Hematopoietic multipotent progenitor cell treated with erythropoietin and hydrocortisone succinate and interleukin-3 and kit ligand, for 15 days (in vitro differentiated cells): ENCODE measurements at regions not wholly inside any gene's neighbourhood (a gene's known extent, or its start where the extent isn't known, plus 50 kb on each side); places are given as distances from the start of the nearest gene placed in this dataset.
"Not testable (repeated sequence)": the region's sequence is repeated elsewhere in the genome, so short reads cannot be mapped to it uniquely, and the experiment has no call there.

Source experiments
- DNase-seq: peaks from one replicate; pipeline ENCODE4 v3.0.0-alpha.2; 2015; ENCODE audit warnings: low spot score

- DNase-seq = no peak
Measured at GRCh38 chr18:67007999-67008398, 404.1 kb upstream of the CDH19 start.

DNA sequence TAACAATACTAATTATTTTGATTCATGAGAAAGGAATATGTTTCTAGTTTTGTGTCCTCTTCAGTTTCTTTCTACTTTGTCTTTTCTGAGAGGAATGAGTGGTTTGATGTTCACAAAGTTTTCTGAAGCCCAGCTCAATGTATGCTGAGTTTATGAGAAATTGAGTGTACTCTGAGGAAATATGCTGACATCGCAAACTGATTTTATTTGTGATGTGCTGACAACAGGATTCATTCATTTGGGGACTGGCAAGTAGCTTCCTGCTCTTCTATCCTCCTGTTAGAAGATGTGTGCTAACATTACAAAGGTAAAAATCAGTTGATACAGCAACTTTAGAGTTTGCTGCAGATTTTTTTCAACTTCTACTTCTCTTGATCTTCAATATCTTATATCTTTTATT, 403.2 kb upstream of the CDH19 start:
- DNase-seq = no peak

DNA sequence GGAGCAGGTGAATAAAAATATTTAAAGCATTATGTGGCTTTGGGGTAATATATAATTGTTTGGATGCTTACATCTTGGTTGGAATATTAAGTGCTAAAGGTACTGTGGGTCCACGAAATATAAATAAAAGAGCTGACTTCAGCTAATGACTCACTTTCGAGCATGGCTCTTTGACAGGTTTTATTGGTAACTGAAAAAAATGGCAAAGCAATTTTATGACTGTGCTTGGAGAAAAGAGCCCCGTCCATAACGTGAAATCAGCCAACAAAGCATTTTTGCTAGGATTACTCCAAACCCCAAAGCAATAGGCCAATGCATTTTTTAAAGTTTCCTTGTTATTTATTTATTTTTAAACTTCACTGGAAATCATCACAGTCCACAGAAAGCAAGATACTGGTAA, 397.2 kb upstream of the CDH19 start:
- DNase-seq = no peak

DNA sequence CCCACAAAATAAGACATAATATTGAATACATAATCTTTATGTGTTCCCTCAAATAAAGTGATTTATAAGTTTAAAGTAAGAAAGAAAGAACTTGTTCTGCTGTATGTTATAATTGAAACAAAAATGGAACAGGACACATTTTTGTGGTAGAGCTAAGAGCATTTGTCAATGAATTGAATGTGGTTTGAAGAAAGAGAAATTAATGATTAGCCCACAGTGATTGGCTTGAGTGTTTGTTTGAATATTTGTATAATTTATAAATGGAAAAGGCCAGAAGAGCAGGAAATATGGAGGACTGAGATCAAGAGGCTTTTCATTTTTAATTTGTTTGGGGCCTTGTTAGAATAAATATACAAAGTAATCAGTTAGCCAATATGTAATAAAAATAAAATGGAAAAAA, 395.1 kb upstream of the CDH19 start:
- no peak for DNase-seq

DNA sequence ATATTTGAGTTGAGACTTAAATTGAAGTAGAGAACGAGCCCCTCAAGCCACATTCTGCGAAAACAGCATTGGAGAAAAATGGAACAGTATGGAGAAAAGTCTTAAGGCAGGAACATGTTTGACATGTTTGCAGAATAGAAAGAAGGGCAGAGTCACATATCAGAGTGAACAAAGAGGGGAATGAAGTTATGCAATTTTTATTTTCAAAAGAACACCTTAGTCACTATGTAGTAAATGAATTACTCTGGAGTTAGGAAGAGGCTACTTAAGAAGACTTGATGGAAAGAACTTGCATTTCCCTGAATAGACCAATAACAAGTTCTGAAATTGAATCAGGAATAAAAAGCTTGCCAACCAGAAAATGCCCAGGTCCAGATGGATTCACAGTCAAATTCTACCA, 391.4 kb upstream of the CDH19 start:
- DNase-seq = no peak

DNA sequence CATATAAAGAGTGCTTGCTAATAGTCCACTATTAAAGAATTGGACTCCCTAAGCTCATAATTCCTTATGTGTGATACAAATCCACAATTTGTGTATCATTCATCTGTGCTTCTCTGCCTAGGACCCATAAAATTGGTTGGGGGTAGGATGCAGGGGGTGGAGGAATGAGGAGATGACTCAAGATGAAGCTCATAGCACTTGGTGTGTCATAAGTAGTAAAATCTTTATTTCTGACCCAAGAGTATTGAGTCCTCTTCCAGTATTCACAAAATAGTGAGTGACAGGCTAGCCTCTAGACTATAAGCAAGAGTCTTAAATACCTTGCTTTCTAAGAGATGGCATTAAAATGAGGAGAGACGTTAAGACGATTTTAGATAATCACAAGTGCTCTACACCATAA, 390.9 kb upstream of the CDH19 start:
- no peak for DNase-seq

- no peak for DNase-seq
Measured at GRCh38 chr18:66993492-66993891, 389.6 kb upstream of the CDH19 start.

DNA sequence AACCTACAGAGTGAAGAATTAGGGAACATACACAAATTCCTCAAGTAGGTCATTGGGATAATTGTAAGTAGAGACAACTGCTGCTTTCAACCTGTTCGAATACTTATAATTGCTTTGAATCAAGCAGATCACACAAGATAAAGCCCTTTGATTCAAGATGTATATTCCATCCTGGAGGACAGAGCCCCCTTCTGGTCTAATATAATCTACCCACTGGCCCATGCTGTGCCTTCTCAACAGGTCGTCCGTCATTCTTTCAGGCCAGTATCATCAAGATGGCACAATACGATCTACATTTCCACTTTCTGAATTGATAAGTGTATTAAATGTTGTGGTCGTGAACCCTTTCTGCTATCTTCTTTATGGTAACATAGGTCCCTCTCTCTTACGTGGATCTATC, 387.0 kb upstream of the CDH19 start:
- DNase-seq = no peak

DNA sequence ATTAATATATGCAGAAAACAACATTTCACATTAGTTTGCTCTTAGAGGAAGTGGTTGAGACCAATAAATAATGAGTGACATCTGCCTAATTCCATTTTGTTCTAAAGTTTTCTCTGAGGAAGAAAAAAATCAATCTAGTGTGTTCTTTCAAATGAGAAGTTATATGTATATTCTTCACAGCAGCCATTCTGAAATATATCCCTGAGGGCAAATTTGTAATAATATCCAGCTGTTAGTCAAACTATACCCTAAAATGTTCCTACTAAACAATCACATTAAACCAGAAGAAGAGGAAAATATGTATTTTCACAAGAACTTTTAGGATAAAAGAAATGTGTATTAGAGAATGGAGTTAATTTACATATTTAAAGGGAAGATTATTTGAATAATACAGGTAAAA, 375.1 kb upstream of the CDH19 start:
- no peak for DNase-seq

GRCh38 chr18:66972681-66973080, 368.8 kb upstream of the CDH19 start:
- DNase-seq = no peak

GRCh38 chr18:66971960-66972359, 368.1 kb upstream of the CDH19 start:
- DNase-seq = no peak

GRCh38 chr18:66966171-66966570, 362.3 kb upstream of the CDH19 start:
- no peak for DNase-seq

- DNase-seq = no peak
Measured at GRCh38 chr18:66958309-66958708, 354.4 kb upstream of the CDH19 start.

- DNase-seq = no peak
Measured at GRCh38 chr18:66951750-66952149, 347.9 kb upstream of the CDH19 start.

DNA sequence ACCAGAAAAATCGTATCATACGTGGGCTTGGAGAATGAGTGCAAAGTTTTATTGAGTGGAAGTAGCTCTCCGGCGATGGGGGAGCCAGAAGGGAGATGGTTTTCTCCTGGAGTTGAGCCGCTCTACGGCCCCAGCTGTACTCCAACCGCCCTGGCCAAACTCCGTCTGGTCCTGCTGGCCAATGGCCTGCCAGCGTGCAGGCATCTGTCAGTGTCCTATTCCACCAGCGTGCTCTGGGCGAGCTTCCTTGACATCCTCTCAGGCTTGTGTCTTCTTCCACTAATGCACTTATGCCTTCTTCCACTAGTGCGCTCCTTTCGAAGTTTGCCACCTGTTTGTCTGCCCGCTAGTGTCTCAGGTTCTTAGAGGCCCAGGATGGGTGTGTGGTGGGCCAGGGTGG, 345.5 kb upstream of the CDH19 start:
- no peak for DNase-seq

- no peak for DNase-seq
Measured at GRCh38 chr18:66937546-66937945, 333.7 kb upstream of the CDH19 start.

- DNase-seq = no peak
Measured at GRCh38 chr18:66931010-66931409, 327.1 kb upstream of the CDH19 start.

- DNase-seq = no peak
Measured at GRCh38 chr18:66916834-66917233, 312.9 kb upstream of the CDH19 start.

DNA sequence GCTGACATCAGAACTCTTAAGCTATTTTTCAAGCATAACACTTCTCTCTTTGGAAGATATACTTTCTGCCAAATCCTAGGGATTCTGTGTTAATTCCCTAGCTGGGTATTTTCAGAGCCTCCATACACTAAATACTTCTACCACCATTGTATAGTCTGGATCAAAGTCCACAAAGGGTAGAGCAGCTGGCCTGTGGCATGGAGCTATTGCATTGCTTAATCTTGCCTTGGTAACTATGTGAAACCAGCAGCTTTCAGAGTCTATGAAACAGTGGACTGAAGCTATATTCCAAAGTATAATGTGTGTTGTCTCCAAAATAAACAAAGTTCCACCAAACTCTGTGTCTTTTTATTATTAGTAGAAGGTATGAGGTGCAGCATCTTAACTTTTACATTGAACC, 296.9 kb upstream of the CDH19 start:
- DNase-seq = no peak

GRCh38 chr18:66895631-66896030, 291.7 kb upstream of the CDH19 start:
- DNase-seq = no peak

DNA sequence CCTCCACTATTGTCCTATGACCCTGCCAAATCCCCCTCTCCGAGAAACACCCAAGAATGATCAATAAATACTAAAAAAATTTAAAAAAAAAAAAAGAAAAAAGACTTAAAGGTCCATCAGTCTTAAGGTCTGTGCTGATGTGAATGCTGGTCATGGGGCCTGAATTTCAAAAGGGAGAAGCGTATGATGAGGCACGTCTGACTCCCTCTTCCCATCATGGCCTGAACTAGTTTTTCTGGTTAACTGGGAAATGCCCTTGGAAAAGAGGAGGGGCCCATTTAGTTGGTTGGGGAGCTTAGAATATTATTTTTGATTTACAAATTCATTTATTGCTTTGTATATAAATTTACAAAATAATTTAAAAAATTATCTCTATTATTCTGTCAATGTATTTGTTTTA, 291.0 kb upstream of the CDH19 start:
- DNase-seq = no peak

DNA sequence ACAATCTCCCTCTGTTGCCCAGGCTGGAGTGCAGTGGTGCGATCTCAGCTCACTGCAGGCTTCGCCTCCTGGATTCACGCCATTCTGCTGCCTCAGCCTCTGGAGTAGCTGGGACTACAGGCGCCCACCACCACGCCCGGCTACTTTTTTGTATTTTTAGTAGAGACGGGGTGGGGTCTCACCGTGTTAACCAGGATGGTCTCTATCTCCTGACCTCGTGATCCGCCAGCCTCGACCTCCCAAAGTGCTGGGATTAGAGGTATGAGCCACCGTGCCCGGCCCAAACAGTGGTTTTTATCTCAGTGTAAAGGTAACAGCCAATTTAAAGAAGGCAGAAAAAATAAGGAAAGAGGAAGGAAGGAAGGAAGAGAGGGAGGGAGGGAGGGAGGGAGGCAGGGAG, 288.5 kb upstream of the CDH19 start:
- not testable (repeated sequence) for DNase-seq

- no peak for DNase-seq
Measured at GRCh38 chr18:66874812-66875474, 271.1 kb upstream of the CDH19 start.

GRCh38 chr18:66874375-66874774, 270.5 kb upstream of the CDH19 start:
- no peak for DNase-seq

GRCh38 chr18:66873899-66874298, 270.0 kb upstream of the CDH19 start:
- DNase-seq = no peak
